HEK293 (cell line): ENCODE measurements at regions not wholly inside any gene's neighbourhood (a gene's known extent, or its start where the extent isn't known, plus 50 kb on each side); places are given as distances from the start of the nearest gene placed in this dataset.

ENCODE experiments used
- ATF2 ChIP-seq: fragments of 450-650 bp; formaldehyde crosslinking; IDR thresholded peaks from 2 replicates; pipeline ENCODE4 v1.5.1; 2016; ENCODE audit warnings: missing biosample characterization, missing genetic modification characterization, low read depth
- CTCF ChIP-seq: fragments of 450-650 bp; formaldehyde crosslinking; IDR thresholded peaks from 2 replicates; pipeline ENCODE4 v1.5.1; 2016; ENCODE audit warnings: missing biosample characterization, missing genetic modification characterization
- GLI4 ChIP-seq: fragments of 450-650 bp; formaldehyde crosslinking; IDR thresholded peaks from 2 replicates; pipeline ENCODE4 v1.5.1; 2016; ENCODE audit warnings: missing biosample characterization, missing genetic modification characterization
- PRDM1 ChIP-seq: fragments of 450-650 bp; formaldehyde crosslinking; IDR thresholded peaks from 2 replicates; pipeline ENCODE4; 2016; ENCODE audit warnings: missing biosample characterization, missing genetic modification characterization
- YY2 ChIP-seq: fragments of 450-650 bp; formaldehyde crosslinking; IDR thresholded peaks from 2 replicates; pipeline ENCODE4 v1.5.1; 2016; ENCODE audit warnings: missing biosample characterization, missing genetic modification characterization
- ZIC2 ChIP-seq: fragments of 450-650 bp; formaldehyde crosslinking; IDR thresholded peaks from 2 replicates; pipeline ENCODE4 v1.5.1; 2016; ENCODE audit warnings: missing biosample characterization, missing genetic modification characterization
- ZNF544 ChIP-seq: fragments of 450-650 bp; formaldehyde crosslinking; IDR thresholded peaks from 2 replicates; pipeline ENCODE4 v1.5.0; 2017; ENCODE audit warnings: missing biosample characterization, missing genetic modification characterization
- ZNF768 ChIP-seq: fragments of 450-650 bp; formaldehyde crosslinking; IDR thresholded peaks from 2 replicates; pipeline ENCODE4 v1.5.1; 2018; ENCODE audit warnings: missing biosample characterization, mild to moderate bottlenecking, missing genetic modification characterization

DNA sequence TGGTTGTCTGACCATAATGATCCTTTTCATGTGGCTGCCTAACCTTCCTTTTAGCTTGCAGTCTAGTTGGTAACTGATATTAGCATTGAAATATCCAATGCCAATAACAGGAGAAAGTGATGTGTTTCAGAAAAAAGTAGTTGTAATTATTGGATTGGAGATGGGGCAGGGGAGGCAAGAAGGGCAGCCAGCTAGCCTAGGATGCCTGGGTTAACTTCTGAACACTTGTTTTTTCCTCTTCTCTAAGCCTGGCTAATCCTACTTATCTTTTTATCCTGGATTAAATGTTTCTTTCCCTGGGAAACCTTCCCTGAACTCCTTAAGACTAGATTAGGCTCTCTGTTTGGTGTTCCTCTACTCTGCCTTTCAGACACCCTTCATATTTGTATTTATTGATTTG is 380.2 kb downstream of the TMEM135 start:
- no peak for TF ChIP-seq ATF2 (tag by site-specific recombination)
- no peak for TF ChIP-seq CTCF
- TF ChIP-seq YY2 (tag by site-specific recombination), result no peak
- TF ChIP-seq GLI4 (tag by site-specific recombination), result no peak
- TF ChIP-seq PRDM1 (tag by site-specific recombination), result no peak
- TF ChIP-seq ZNF768 (tag by site-specific recombination), result no peak
- TF ChIP-seq ZNF544 (tag by site-specific recombination), result no peak
- no peak for TF ChIP-seq ZIC2 (tag by site-specific recombination)
